ENCODE measurements at regions not wholly inside any gene's neighbourhood (a gene's known extent, or its start where the extent isn't known, plus 50 kb on each side); places are given as distances from the start of the nearest gene placed in this dataset.

- TF ChIP-seq CTCF (IDR thresholded peaks at IDR 0.05) (no peak), EP300 (IDR thresholded peaks at IDR 0.05) (no peak), POLR2A (IDR thresholded peaks at IDR 0.05) (no peak), POLR2AphosphoS5 (IDR thresholded peaks at IDR 0.05) (no peak)
These were observed 142.8 kb upstream of the FUT8 start for GRCh38 chr14:65269732-65270131.

Data from upper lobe of left lung (tissue), 4 donors.